HL-60/S4 treated with phorbol 12-myristate 13-acetate at 8.2 ng/mL for 4 days and 3 days (cell line): ENCODE measurements at regions not wholly inside any gene's neighbourhood (a gene's known extent, or its start where the extent isn't known, plus 50 kb on each side); places are given as distances from the start of the nearest gene placed in this dataset.
"Not testable (repeated sequence)": the region's sequence is repeated elsewhere in the genome, so short reads cannot be mapped to it uniquely, and the experiment has no call there.

ENCODE experiments used
- in situ Hi-C: fragments of 300-500 bp; cut with MboI; formaldehyde crosslinking; loops from 2 replicates; pipeline ENCODE4 v1.15.0; 2022; ENCODE audit warnings: low sequenced_read_pairs

DNA sequence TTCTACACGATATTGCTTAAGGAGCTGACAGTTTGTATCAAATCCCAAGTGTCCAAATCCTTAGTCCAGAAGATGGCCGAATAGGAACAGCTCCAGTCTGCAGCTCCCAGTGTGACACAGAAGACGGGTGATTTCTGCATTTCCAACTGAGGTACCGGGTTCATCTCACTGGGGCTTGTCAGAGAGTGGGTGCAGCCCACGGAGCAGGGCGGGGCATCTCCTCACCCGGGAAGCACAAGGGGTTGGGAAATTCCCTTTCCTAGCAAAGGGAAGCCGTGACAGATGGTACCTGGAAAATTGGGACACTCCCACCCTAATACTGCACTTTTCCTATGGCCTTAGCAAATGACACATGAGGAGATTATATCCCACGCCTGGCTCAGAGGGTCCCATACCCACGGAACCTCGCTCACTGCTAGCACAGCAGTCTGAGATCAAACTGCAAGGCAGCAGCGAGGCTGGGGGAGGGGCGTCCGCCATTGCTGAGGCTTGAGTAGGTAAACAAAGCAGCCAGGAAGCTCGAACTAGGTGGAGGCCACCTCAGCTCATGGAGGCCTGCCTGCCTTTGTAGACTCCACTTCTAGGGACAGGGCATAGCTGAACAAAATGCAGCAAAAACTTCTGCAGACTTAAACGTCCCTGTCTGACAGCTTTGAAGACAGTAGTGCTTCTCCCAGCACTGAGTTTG, 162.3 kb upstream of the MAP2 start:
- in situ Hi-C loops, result not testable (repeated sequence)

- in situ Hi-C loops, result no loop called here
Measured at GRCh38 chr2:209269024-209269423, 154.8 kb upstream of the MAP2 start.

GRCh38 chr2:209276000-209276399, 147.8 kb upstream of the MAP2 start:
- in situ Hi-C loops, result no loop called here

- in situ Hi-C loops, result no loop called here
Measured at GRCh38 chr2:209277444-209277843, 146.4 kb upstream of the MAP2 start.

DNA sequence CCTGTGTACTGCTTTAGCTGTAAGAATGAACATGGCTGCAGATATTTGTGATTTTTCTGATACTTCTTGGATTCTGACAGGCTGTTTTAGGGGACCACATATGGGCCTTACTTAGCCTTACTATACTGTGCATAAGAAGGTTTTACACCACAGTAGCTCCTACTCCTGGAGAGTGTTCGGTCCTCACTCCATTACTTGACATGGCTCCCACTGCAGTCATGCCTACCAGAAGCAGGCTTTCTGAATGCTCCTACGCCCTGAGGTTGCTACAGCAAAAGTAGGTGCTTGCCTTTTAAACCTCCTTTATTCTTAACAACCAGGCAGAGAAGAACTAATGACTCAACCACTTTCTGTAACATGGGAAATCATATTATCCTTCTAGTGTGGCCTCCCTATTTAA, 125.2 kb upstream of the MAP2 start:
- in situ Hi-C loops, result no loop called here

- in situ Hi-C loops, result not testable (repeated sequence)
Measured at GRCh38 chr2:209299478-209299877, 124.4 kb upstream of the MAP2 start.

- in situ Hi-C loops, result not testable (repeated sequence)
Measured at GRCh38 chr2:209300766-209301165, 123.1 kb upstream of the MAP2 start.

DNA sequence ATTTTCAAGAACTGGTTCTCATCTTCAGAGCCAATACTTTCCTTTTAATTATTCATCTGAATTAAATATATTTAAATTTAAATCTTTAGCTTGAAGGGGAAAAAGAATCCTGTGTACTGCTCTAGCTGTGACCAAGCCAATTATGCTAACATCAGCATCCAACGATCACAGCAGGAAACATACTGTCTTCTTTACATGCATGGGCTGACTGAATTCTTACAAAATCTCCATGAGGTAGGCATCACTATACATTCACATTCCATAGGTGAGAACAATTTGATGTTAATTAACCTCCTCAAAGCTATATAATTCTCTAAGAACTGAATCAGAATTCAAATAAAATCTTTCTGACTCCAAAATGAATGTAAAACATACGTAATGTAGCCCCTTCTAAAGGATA, 118.8 kb upstream of the MAP2 start:
- in situ Hi-C loops, result no loop called here

GRCh38 chr2:209305746-209306196, 118.1 kb upstream of the MAP2 start:
- in situ Hi-C loops, result no loop called here

- in situ Hi-C loops, result no loop called here
Measured at GRCh38 chr2:209307161-209308001, 116.5 kb upstream of the MAP2 start.

DNA sequence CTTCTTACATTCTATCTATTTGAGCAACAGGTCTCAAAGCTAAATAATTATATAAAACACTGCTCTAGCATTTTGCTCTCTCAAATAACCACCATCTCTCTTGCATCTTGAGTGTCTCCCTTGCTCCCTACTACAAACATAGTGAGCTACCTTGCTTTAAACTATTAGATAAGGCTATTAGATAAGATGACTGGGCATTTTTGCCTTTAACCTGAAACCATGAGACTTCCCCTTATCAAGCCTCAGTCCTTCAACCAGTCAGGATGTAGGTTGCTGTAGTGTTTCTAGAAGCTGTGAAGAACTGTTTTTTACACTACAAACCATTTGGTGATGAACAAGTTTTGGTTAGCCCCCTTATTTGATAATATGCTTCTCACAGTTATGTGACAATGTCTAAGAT, 115.4 kb upstream of the MAP2 start:
- in situ Hi-C loops, result no loop called here

DNA sequence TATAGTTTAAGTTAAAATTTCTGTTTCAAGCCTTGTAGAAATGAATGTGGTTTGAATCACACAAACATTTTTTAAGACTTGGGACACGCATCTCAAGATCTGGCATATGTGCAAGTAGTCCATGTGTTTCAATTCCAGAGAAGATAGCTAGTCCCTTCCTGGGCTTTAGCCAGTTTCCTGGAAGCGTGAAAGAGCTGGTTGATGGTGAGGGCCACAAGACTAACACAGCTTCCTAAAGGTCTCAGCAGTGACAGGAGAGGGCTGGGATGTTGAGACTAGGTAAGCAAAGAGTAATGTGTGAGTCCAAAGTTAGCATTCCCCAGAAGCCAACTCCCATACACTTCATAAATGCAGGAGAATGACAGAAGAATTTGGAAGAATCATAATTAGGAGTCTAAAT, 111.9 kb upstream of the MAP2 start:
- in situ Hi-C loops, result no loop called here

DNA sequence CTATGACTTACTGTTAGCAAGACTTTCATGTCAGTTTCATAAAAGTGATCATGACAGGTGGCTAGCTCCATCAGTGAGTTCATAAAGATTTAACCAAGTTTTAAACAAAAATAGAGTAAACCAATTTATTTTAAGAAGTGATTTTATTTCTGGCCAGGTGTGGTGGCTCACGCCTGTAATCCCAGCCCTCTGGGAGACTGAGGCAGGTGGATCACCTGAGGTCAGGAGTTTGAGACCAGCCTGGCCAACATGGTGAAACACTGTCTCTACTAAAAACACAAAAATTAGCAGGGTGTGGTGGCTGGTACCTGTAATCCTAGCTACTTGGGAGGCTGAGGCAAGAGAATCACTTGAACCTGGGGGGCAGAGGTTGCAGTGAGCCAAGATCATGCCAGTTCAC, 111.4 kb upstream of the MAP2 start:
- in situ Hi-C loops, result not testable (repeated sequence)

- in situ Hi-C loops, result no loop called here
Measured at GRCh38 chr2:209314653-209315052, 109.2 kb upstream of the MAP2 start.

GRCh38 chr2:209316141-209316540, 107.7 kb upstream of the MAP2 start:
- in situ Hi-C loops, result no loop called here

DNA sequence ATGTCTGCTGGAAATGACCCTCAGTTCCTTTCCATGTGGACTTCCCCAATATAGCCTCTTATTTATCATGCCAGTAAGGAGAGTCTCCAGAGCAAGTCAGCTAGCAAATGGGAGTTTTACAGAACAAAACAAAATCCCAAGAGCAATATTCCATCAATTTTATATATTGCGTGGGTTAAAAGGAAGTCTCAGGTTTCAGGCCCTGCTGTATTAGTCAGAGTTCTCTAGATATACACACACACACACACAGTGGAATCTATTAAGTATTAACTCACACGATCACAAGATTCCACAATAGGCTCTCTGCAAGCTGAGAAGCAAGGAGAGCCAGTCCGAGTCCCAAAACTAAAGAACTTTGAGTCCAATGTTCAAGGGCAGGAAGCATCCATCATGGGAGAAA, 102.8 kb upstream of the MAP2 start:
- in situ Hi-C loops, result no loop called here

GRCh38 chr2:209321581-209321980, 102.3 kb upstream of the MAP2 start:
- in situ Hi-C loops, result no loop called here

GRCh38 chr2:209322041-209322440, 101.8 kb upstream of the MAP2 start:
- in situ Hi-C loops, result no loop called here

- in situ Hi-C loops, result no loop called here
Measured at GRCh38 chr2:209322905-209323512, 100.8 kb upstream of the MAP2 start.

DNA sequence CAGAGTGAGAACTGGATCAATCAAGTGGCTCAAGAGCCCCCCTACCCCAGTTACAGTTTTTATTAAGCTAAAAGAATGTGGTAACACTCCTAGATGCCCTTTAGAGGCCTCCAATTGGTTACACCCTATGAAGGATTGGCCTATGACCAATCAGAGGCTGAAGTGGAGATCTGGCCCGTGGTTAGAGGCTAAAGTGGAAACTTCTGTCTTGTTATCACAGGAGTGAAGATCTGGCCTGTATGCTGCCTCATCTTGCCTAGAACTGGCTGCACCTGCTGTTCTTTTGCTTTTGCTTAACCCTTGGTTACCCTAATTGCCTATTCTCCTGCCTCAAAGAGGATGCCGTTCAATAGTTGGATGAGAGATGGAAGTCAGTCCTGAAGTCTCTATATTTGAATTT, 100.1 kb upstream of the MAP2 start:
- in situ Hi-C loops, result no loop called here

DNA sequence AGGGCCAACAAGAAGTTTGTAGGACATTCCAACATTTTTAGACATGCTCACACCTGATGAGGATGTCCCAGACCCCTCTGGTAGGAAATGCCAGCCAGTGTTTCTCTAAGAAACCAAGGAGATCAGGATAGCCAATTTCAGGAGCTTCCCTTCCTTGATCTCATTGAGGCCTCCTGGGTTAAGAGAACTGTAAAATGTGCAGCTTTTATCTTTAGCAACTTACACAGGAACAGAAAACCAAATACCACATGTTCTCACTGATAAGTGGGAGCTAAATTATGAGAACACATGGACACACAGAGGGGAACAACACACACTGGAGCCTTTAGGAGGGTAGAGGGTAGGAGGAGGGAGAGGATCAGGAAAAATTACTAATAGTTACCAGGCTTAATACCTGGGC, 99.6 kb upstream of the MAP2 start:
- in situ Hi-C loops, result no loop called here
